Parathyroid adenoma (tissue), 2 donors: ENCODE measurements at regions not wholly inside any gene's neighbourhood (a gene's known extent, or its start where the extent isn't known, plus 50 kb on each side); places are given as distances from the start of the nearest gene placed in this dataset.

Source experiments
- H2AFZ ChIP-seq: fragments of 300-600 bp; sonication (generic); one replicate; pipeline ENCODE4 v1.7.0; 2017; ENCODE audit warnings: antibody characterized with exemption, mild to moderate bottlenecking
- H3K27ac ChIP-seq: fragments of 300-600 bp; sonication (generic); one replicate; pipeline ENCODE4 v1.7.0; 2017
- H3K27me3 ChIP-seq: fragments of 300-600 bp; sonication (generic); one replicate; pipeline ENCODE4 v1.7.0; 2017; ENCODE audit warnings: low read length; ENCODE audit not compliant: control insufficient read depth, insufficient read depth
- H3K36me3 ChIP-seq: fragments of 300-600 bp; sonication (generic); one replicate; pipeline ENCODE4 v1.7.0; 2017; ENCODE audit warnings: low read length; ENCODE audit not compliant: control insufficient read depth, insufficient read depth
- H3K4me1 ChIP-seq: fragments of 300-600 bp; sonication (generic); one replicate; pipeline ENCODE4 v1.7.0; 2017; ENCODE audit warnings: control low read depth
- H3K4me2 ChIP-seq: fragments of 300-600 bp; sonication (generic); one replicate; pipeline ENCODE4 v1.7.0; 2017; ENCODE audit warnings: low read length
- H3K4me3 ChIP-seq: fragments of 300-600 bp; sonication (generic); one replicate; pipeline ENCODE4 v1.7.0; 2017; ENCODE audit warnings: low read depth, low read length
- H3K79me2 ChIP-seq: fragments of 300-600 bp; sonication (generic); one replicate; pipeline ENCODE4 v1.7.0; 2017; ENCODE audit warnings: control low read depth
- H3K9ac ChIP-seq: fragments of 300-600 bp; sonication (generic); one replicate; pipeline ENCODE4 v1.7.0; 2017; ENCODE audit warnings: mild to moderate bottlenecking
- H3K9me3 ChIP-seq: fragments of 300-600 bp; sonication (generic); one replicate; pipeline ENCODE4 v1.7.0; 2017; ENCODE audit warnings: low read length; ENCODE audit not compliant: control insufficient read depth
- CTCF ChIP-seq: fragments of 300-600 bp; sonication (generic); IDR thresholded peaks from one replicate; pipeline ENCODE4 v1.7.0; 2017; ENCODE audit warnings: antibody characterized with exemption, mild to moderate bottlenecking
- donor health status: primary hyperparathyroidism.

GRCh38 chr1:185427264-185427663 lies 110.2 kb upstream of the IVNS1ABP start:
- no peak overlapping the region for H3K4me3 ChIP-seq
- no peaks in the 10 kb centered on the region for H3K36me3 ChIP-seq
- H3K4me1 ChIP-seq: no peaks in the 10 kb centered on the region
- H3K9ac ChIP-seq: no peak overlapping the region
- no peaks in the 10 kb centered on the region for H3K9me3 ChIP-seq
- peak overlapping the region; percentile 24 for H3K27ac ChIP-seq
- H3K27me3 ChIP-seq: no peaks in the 10 kb centered on the region
- TF ChIP-seq CTCF: no peak
- no peak overlapping the region for H3K4me2 ChIP-seq
- no peaks in the 10 kb centered on the region for H3K79me2 ChIP-seq
- no peak overlapping the region for H2AFZ ChIP-seq

- H3K36me3 ChIP-seq: no peaks in the 10 kb centered on the region
- no peak for TF ChIP-seq CTCF
- H3K79me2 ChIP-seq: no peaks in the 10 kb centered on the region
- no peak overlapping the region for H3K4me3 ChIP-seq
- peak overlapping the region; percentile 24 for H3K27ac ChIP-seq
- no peak overlapping the region for H3K4me2 ChIP-seq
- no peaks in the 10 kb centered on the region for H3K9me3 ChIP-seq
- no peak overlapping the region for H3K9ac ChIP-seq
- no peak overlapping the region for H2AFZ ChIP-seq
- H3K4me1 ChIP-seq: no peaks in the 10 kb centered on the region
- no peaks in the 10 kb centered on the region for H3K27me3 ChIP-seq
These were observed 109.8 kb upstream of the IVNS1ABP start for GRCh38 chr1:185426848-185427247.

- no peaks in the 10 kb centered on the region for H3K4me1 ChIP-seq
- no peak for TF ChIP-seq CTCF
- no peak overlapping the region for H3K4me3 ChIP-seq
- no peaks in the 10 kb centered on the region for H3K27me3 ChIP-seq
- no peak overlapping the region for H3K4me2 ChIP-seq
- H3K9ac ChIP-seq: no peak overlapping the region
- no peaks in the 10 kb centered on the region for H3K9me3 ChIP-seq
- no peak overlapping the region for H3K27ac ChIP-seq
- no peak overlapping the region for H2AFZ ChIP-seq
- no peaks in the 10 kb centered on the region for H3K79me2 ChIP-seq
- H3K36me3 ChIP-seq: no peaks in the 10 kb centered on the region
These were observed 108.1 kb upstream of the IVNS1ABP start for GRCh38 chr1:185425163-185425562.

- no peak for TF ChIP-seq CTCF
- no peaks in the 10 kb centered on the region for H3K79me2 ChIP-seq
- no peaks in the 10 kb centered on the region for H3K9me3 ChIP-seq
- H3K36me3 ChIP-seq: no peaks in the 10 kb centered on the region
- H3K27me3 ChIP-seq: no peaks in the 10 kb centered on the region
- H3K9ac ChIP-seq: no peak overlapping the region
- no peak overlapping the region for H3K4me3 ChIP-seq
- no peak overlapping the region for H2AFZ ChIP-seq
- H3K27ac ChIP-seq: no peak overlapping the region
- no peaks in the 10 kb centered on the region for H3K4me1 ChIP-seq
- no peak overlapping the region for H3K4me2 ChIP-seq
These were observed 104.6 kb upstream of the IVNS1ABP start for GRCh38 chr1:185421485-185422107.

GRCh38 chr1:185420588-185421081 lies 103.6 kb upstream of the IVNS1ABP start:
- TF ChIP-seq CTCF: no peak
- no peak overlapping the region for H3K4me2 ChIP-seq
- H3K9me3 ChIP-seq: no peaks in the 10 kb centered on the region
- no peak overlapping the region for H3K27ac ChIP-seq
- no peak overlapping the region for H3K9ac ChIP-seq
- H3K4me1 ChIP-seq: no peaks in the 10 kb centered on the region
- H3K36me3 ChIP-seq: no peaks in the 10 kb centered on the region
- H3K4me3 ChIP-seq: no peak overlapping the region
- no peaks in the 10 kb centered on the region for H3K79me2 ChIP-seq
- H3K27me3 ChIP-seq: no peaks in the 10 kb centered on the region
- H2AFZ ChIP-seq: no peak overlapping the region
